CD8-positive, alpha-beta memory T cell (primary cell): ENCODE measurements at regions not wholly inside any gene's neighbourhood (a gene's known extent, or its start where the extent isn't known, plus 50 kb on each side); places are given as distances from the start of the nearest gene placed in this dataset.
"Not testable (repeated sequence)": the region's sequence is repeated elsewhere in the genome, so short reads cannot be mapped to it uniquely, and the experiment has no call there.

ENCODE experiments used
- CTCF ChIA-PET: fragments of 350-600 bp; sonication (Branson Sonifier 250); formaldehyde crosslinking; loops from one replicate; lab custom pipeline; 2021; ENCODE audit warnings: antibody characterized with exemption; lab: Charles Lee
- POLR2A ChIA-PET: fragments of 350-600 bp; sonication (Branson Sonifier 250); formaldehyde crosslinking; loops from one replicate; lab custom pipeline; 2021; ENCODE audit warnings: antibody characterized with exemption; lab: Charles Lee
- DNase-seq, 5 donors: peaks; one replicate each; pipeline versions ENCODE4 v3.0.0 to v3.0.0-alpha.2; 2020 to 2022; ENCODE audit warnings: mixed read lengths in 1 of 5
- H3K27ac ChIP-seq: one replicate; pipeline ENCODE4 v1.7.0; 2013; ENCODE audit warnings: low read depth, mild to moderate bottlenecking, low read length, moderate library complexity
- H3K27me3 ChIP-seq: 2 replicates; pipeline ENCODE4 v1.7.0; 2013; ENCODE audit warnings: low read length, mild to moderate bottlenecking; ENCODE audit not compliant: insufficient read depth, poor library complexity, severe bottlenecking
- H3K36me3 ChIP-seq: 2 replicates; pipeline ENCODE4 v1.7.0; 2013; ENCODE audit warnings: mild to moderate bottlenecking, low read length, moderate library complexity; ENCODE audit not compliant: insufficient read depth
- H3K4me1 ChIP-seq: 2 replicates; pipeline ENCODE4 v1.7.0; 2013; ENCODE audit warnings: mild to moderate bottlenecking, low read length, moderate library complexity; ENCODE audit not compliant: insufficient read depth
- H3K4me3 ChIP-seq: 2 replicates; pipeline ENCODE4 v1.7.0; 2013; ENCODE audit warnings: mild to moderate bottlenecking, low read length
- H3K9me3 ChIP-seq: 2 replicates; pipeline ENCODE4 v1.7.0; 2013; ENCODE audit warnings: mild to moderate bottlenecking, low read length
- H3K27ac Mint-ChIP-seq, 8 donors: one replicate each; pipeline ENCODE4 v1.8.0; 2020 to 2021; ENCODE audit warnings: mixed read lengths in 8 of 8, mild to moderate bottlenecking in 6 of 8, inconsistent platforms in 3 of 8, moderate library complexity in 3 of 8
- H3K27me3 Mint-ChIP-seq, 2 donors: one replicate each; pipeline ENCODE4 v1.8.0; 2020 to 2021; ENCODE audit warnings: mixed read lengths in 2 of 2, mild to moderate bottlenecking in 1 of 2, moderate library complexity in 1 of 2
- H3K36me3 Mint-ChIP-seq, 3 donors: one replicate each; pipeline ENCODE4 v1.8.0; 2020 to 2021; ENCODE audit warnings: mixed read lengths in 3 of 3, inconsistent platforms in 1 of 3, mild to moderate bottlenecking in 1 of 3
- H3K4me1 Mint-ChIP-seq, 3 donors: one replicate each; pipeline ENCODE4 v1.8.0; 2020 to 2021; ENCODE audit warnings: mixed read lengths in 3 of 3, inconsistent platforms in 1 of 3, mild to moderate bottlenecking in 1 of 3
- H3K4me3 Mint-ChIP-seq, 7 donors: one replicate each; pipeline ENCODE4 v1.8.0; 2020 to 2021; ENCODE audit warnings: mixed read lengths in 7 of 7, mild to moderate bottlenecking in 6 of 7, moderate library complexity in 4 of 7, inconsistent platforms in 2 of 7
- H3K9me3 Mint-ChIP-seq, 5 donors: one replicate each; pipeline ENCODE4 v1.8.0; 2020 to 2022; ENCODE audit warnings: mixed read lengths in 5 of 5, mild to moderate bottlenecking in 3 of 5, moderate library complexity in 2 of 5, inconsistent platforms in 1 of 5

GRCh38 chrX:145990051-145990450 lies 172.4 kb downstream of the SLITRK2 start:
- no peaks in the 10 kb centered on the region for H3K4me1 Mint-ChIP-seq
- CTCF ChIA-PET = no interaction called here
- H3K27ac Mint-ChIP-seq = no peak overlapping the region
- no peak for DNase-seq
- H3K27ac ChIP-seq = no peak overlapping the region
- POLR2A ChIA-PET = no interaction called here
- H3K27me3 ChIP-seq = no peaks in the 10 kb centered on the region
- no peaks in the 10 kb centered on the region for H3K4me1 ChIP-seq
- H3K4me3 ChIP-seq = no peak overlapping the region
- H3K27me3 Mint-ChIP-seq = no peaks in the 10 kb centered on the region
- no peak overlapping the region for H3K4me3 Mint-ChIP-seq
- peaks cover 0 to 4% (median 3%) of the 10 kb centered on the region in 5 donors for H3K9me3 Mint-ChIP-seq
- H3K9me3 ChIP-seq = no peaks in the 10 kb centered on the region
- no peaks in the 10 kb centered on the region for H3K36me3 ChIP-seq
- H3K36me3 Mint-ChIP-seq = no peaks in the 10 kb centered on the region

GRCh38 chrX:146006637-146007036 lies 189.0 kb downstream of the SLITRK2 start:
- no peak for DNase-seq
- no peaks in the 10 kb centered on the region for H3K36me3 Mint-ChIP-seq
- POLR2A ChIA-PET = no interaction called here
- Histone ChIP-seq H3K27ac (no peak overlapping the region), H3K4me1 (no peaks in the 10 kb centered on the region), H3K9me3 (no peaks in the 10 kb centered on the region), H3K4me3 (no peak overlapping the region), H3K27me3 (no peaks in the 10 kb centered on the region), H3K36me3 (no peaks in the 10 kb centered on the region)
- no peak overlapping the region for H3K27ac Mint-ChIP-seq
- H3K4me1 Mint-ChIP-seq = no peaks in the 10 kb centered on the region
- CTCF ChIA-PET = no interaction called here
- peaks cover 0 to 3% (median 0%) of the 10 kb centered on the region in 5 donors for H3K9me3 Mint-ChIP-seq
- H3K27me3 Mint-ChIP-seq = no peaks in the 10 kb centered on the region
- H3K4me3 Mint-ChIP-seq = no peak overlapping the region

GRCh38 chrX:146036000-146036399 lies 218.4 kb downstream of the SLITRK2 start:
- H3K27me3 Mint-ChIP-seq = peaks cover 0 to 1% of the 10 kb centered on the region in 2 donors
- ChIA-PET POLR2A (no interaction called here), CTCF (no interaction called here)
- no peaks in the 10 kb centered on the region for H3K4me1 ChIP-seq
- no peaks in the 10 kb centered on the region for H3K36me3 Mint-ChIP-seq
- H3K4me1 Mint-ChIP-seq = no peaks in the 10 kb centered on the region
- no peak overlapping the region for H3K4me3 Mint-ChIP-seq
- H3K9me3 ChIP-seq = no peaks in the 10 kb centered on the region
- H3K4me3 ChIP-seq = no peak overlapping the region
- no peak for DNase-seq
- peaks cover 0 to 2% (median 1%) of the 10 kb centered on the region in 5 donors for H3K9me3 Mint-ChIP-seq
- no peaks in the 10 kb centered on the region for H3K36me3 ChIP-seq
- no peak overlapping the region for H3K27ac Mint-ChIP-seq
- H3K27ac ChIP-seq = no peak overlapping the region
- H3K27me3 ChIP-seq = no peaks in the 10 kb centered on the region

- H3K27ac ChIP-seq = no peak overlapping the region
- Mint-ChIP-seq H3K4me1 (no peaks in the 10 kb centered on the region), H3K9me3 (peaks cover 0 to 5% (median 0%) of the 10 kb centered on the region in 5 donors), H3K27ac (no peak overlapping the region), H3K4me3 (no peak overlapping the region), H3K36me3 (no peaks in the 10 kb centered on the region), H3K27me3 (peaks cover 0 to 3% of the 10 kb centered on the region in 2 donors)
- POLR2A ChIA-PET = no interaction called here
- no peak for DNase-seq
- H3K27me3 ChIP-seq = no peaks in the 10 kb centered on the region
- H3K36me3 ChIP-seq = no peaks in the 10 kb centered on the region
- H3K9me3 ChIP-seq = no peaks in the 10 kb centered on the region
- H3K4me3 ChIP-seq = no peak overlapping the region
- CTCF ChIA-PET = no interaction called here
- no peaks in the 10 kb centered on the region for H3K4me1 ChIP-seq
Measured at GRCh38 chrX:146041741-146042140, 224.1 kb downstream of the SLITRK2 start.

GRCh38 chrX:146046011-146046715 lies 228.5 kb downstream of the SLITRK2 start:
- H3K9me3 Mint-ChIP-seq, POLR2A ChIA-PET: not testable (repeated sequence)

GRCh38 chrX:146049568-146049967 lies 231.9 kb downstream of the SLITRK2 start:
- not testable (repeated sequence) for H3K27ac Mint-ChIP-seq, H3K4me1 Mint-ChIP-seq

More at GRCh38 chrX:146046011-146046715, 228.5 kb downstream of the SLITRK2 start:
- H3K27me3 Mint-ChIP-seq, CTCF ChIA-PET, H3K36me3 Mint-ChIP-seq, H3K4me1 Mint-ChIP-seq, DNase-seq, H3K27me3 ChIP-seq, H3K4me3 ChIP-seq, H3K4me1 ChIP-seq, H3K9me3 ChIP-seq, H3K27ac Mint-ChIP-seq, H3K4me3 Mint-ChIP-seq, H3K27ac ChIP-seq, H3K36me3 ChIP-seq: not testable (repeated sequence)

GRCh38 chrX:146054311-146054710 lies 236.7 kb downstream of the SLITRK2 start:
- POLR2A ChIA-PET = no interaction called here
- Mint-ChIP-seq H3K4me1 (no peaks in the 10 kb centered on the region), H3K9me3 (peaks cover 0 to 4% (median 0%) of the 10 kb centered on the region in 5 donors), H3K4me3 (no peak overlapping the region), H3K27ac (no peak overlapping the region), H3K36me3 (no peaks in the 10 kb centered on the region), H3K27me3 (no peaks in the 10 kb centered on the region)
- H3K4me1 ChIP-seq = no peaks in the 10 kb centered on the region
- H3K36me3 ChIP-seq = no peaks in the 10 kb centered on the region
- no peak overlapping the region for H3K27ac ChIP-seq
- no peak overlapping the region for H3K4me3 ChIP-seq
- CTCF ChIA-PET = no interaction called here
- DNase-seq = no peak
- H3K27me3 ChIP-seq = no peaks in the 10 kb centered on the region
- H3K9me3 ChIP-seq = no peaks in the 10 kb centered on the region

More at GRCh38 chrX:146049568-146049967, 231.9 kb downstream of the SLITRK2 start:
- H3K9me3 Mint-ChIP-seq, H3K4me1 ChIP-seq, CTCF ChIA-PET, H3K27me3 Mint-ChIP-seq, DNase-seq, H3K9me3 ChIP-seq, H3K4me3 Mint-ChIP-seq, H3K36me3 ChIP-seq, H3K36me3 Mint-ChIP-seq, H3K4me3 ChIP-seq, H3K27me3 ChIP-seq, H3K27ac ChIP-seq, POLR2A ChIA-PET: not testable (repeated sequence)

GRCh38 chrX:146055733-146056132 lies 238.1 kb downstream of the SLITRK2 start:
- no peaks in the 10 kb centered on the region for H3K9me3 ChIP-seq
- Mint-ChIP-seq H3K36me3 (no peaks in the 10 kb centered on the region), H3K9me3 (peaks cover 0 to 4% (median 0%) of the 10 kb centered on the region in 5 donors), H3K27me3 (no peaks in the 10 kb centered on the region), H3K4me1 (no peaks in the 10 kb centered on the region), H3K27ac (no peak overlapping the region), H3K4me3 (no peak overlapping the region)
- ChIA-PET POLR2A (no interaction called here), CTCF (no interaction called here)
- H3K27ac ChIP-seq = no peak overlapping the region
- no peaks in the 10 kb centered on the region for H3K36me3 ChIP-seq
- H3K4me3 ChIP-seq = no peak overlapping the region
- no peaks in the 10 kb centered on the region for H3K27me3 ChIP-seq
- H3K4me1 ChIP-seq = no peaks in the 10 kb centered on the region
- no peak for DNase-seq
